ENCODE measurements at regions not wholly inside any gene's neighbourhood (a gene's known extent, or its start where the extent isn't known, plus 50 kb on each side); places are given as distances from the start of the nearest gene placed in this dataset.

GRCh38 chr1:24985737-24986136 lies 55.7 kb upstream of the RUNX3 start:
- ChIA-PET POLR2A (no interaction called here), CTCF (ENCODE audit: unreplicated experiment) (no interaction called here)
- Histone ChIP-seq H3K79me2 (ENCODE audit: insufficient read depth, low read depth, low read length) (no peaks in the 10 kb centered on the region), H2AFZ (ENCODE audit: low read length) (no peak overlapping the region), H3K4me2 (ENCODE audit: low read length) (no peak overlapping the region), H3K9me3 (ENCODE audit: low read length) (no peaks in the 10 kb centered on the region), H3K9me2 (ENCODE audit: insufficient read depth, low read length) (no peaks in the 10 kb centered on the region), H3K36me3 (ENCODE audit: insufficient read depth, low read length) (no peaks in the 10 kb centered on the region), H3K4me1 (ENCODE audit: insufficient read depth, low read length, poor library complexity, severe bottlenecking) (no peaks in the 10 kb centered on the region), H3K4me3 (ENCODE audit: low read depth, low read length, poor library complexity, severe bottlenecking) (no peak overlapping the region), H4K20me1 (ENCODE audit: insufficient read depth, low read length) (no peaks in the 10 kb centered on the region), H3K27ac (ENCODE audit: low read depth, low read length, poor library complexity, severe bottlenecking) (no peak overlapping the region)
- DNase-seq (ENCODE audit: low spot score): no peak
- intact Hi-C loops (cut with micrococcal nuclease; ENCODE audit: unreplicated experiment): no loop called here
- BruUV-seq (replicated peaks): no TSS peak
- TF ChIP-seq, protein P1, sequence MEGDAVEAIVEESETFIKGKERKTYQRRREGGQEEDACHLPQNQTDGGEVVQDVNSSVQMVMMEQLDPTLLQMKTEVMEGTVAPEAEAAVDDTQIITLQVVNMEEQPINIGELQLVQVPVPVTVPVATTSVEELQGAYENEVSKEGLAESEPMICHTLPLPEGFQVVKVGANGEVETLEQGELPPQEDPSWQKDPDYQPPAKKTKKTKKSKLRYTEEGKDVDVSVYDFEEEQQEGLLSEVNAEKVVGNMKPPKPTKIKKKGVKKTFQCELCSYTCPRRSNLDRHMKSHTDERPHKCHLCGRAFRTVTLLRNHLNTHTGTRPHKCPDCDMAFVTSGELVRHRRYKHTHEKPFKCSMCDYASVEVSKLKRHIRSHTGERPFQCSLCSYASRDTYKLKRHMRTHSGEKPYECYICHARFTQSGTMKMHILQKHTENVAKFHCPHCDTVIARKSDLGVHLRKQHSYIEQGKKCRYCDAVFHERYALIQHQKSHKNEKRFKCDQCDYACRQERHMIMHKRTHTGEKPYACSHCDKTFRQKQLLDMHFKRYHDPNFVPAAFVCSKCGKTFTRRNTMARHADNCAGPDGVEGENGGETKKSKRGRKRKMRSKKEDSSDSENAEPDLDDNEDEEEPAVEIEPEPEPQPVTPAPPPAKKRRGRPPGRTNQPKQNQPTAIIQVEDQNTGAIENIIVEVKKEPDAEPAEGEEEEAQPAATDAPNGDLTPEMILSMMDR (conservative IDR thresholded peaks at IDR 0.05; ENCODE audit: low read length): no peak
- no peak for TF ChIP-seq EZH2phosphoT487 (IDR thresholded peaks at IDR 0.05; ENCODE audit: borderline replicate concordance, low read depth, low read length)

- intact Hi-C loops (cut with micrococcal nuclease; ENCODE audit: unreplicated experiment): no loop called here
- BruUV-seq (replicated peaks): no TSS peak
- ChIA-PET POLR2A (no interaction called here), CTCF (ENCODE audit: unreplicated experiment) (no interaction called here)
- no peak for DNase-seq (ENCODE audit: low spot score)
- Histone ChIP-seq H4K20me1 (ENCODE audit: insufficient read depth, low read length) (no peaks in the 10 kb centered on the region), H3K4me2 (ENCODE audit: low read length) (no peak overlapping the region), H2AFZ (ENCODE audit: low read length) (no peak overlapping the region), H3K9me2 (ENCODE audit: insufficient read depth, low read length) (no peaks in the 10 kb centered on the region), H3K9me3 (ENCODE audit: low read length) (no peaks in the 10 kb centered on the region), H3K4me1 (ENCODE audit: insufficient read depth, low read length, poor library complexity, severe bottlenecking) (no peaks in the 10 kb centered on the region), H3K4me3 (ENCODE audit: low read depth, low read length, poor library complexity, severe bottlenecking) (no peak overlapping the region), H3K27ac (ENCODE audit: low read depth, low read length, poor library complexity, severe bottlenecking) (no peak overlapping the region), H3K36me3 (ENCODE audit: insufficient read depth, low read length) (no peaks in the 10 kb centered on the region), H3K79me2 (ENCODE audit: insufficient read depth, low read depth, low read length) (no peaks in the 10 kb centered on the region)
- TF ChIP-seq, protein P1 (conservative IDR thresholded peaks at IDR 0.05; ENCODE audit: low read length): no peak
- TF ChIP-seq EZH2phosphoT487 (IDR thresholded peaks at IDR 0.05; ENCODE audit: borderline replicate concordance, low read depth, low read length): no peak
Observed at GRCh38 chr1:24984800-24985522, 54.9 kb upstream of the RUNX3 start.

DNA sequence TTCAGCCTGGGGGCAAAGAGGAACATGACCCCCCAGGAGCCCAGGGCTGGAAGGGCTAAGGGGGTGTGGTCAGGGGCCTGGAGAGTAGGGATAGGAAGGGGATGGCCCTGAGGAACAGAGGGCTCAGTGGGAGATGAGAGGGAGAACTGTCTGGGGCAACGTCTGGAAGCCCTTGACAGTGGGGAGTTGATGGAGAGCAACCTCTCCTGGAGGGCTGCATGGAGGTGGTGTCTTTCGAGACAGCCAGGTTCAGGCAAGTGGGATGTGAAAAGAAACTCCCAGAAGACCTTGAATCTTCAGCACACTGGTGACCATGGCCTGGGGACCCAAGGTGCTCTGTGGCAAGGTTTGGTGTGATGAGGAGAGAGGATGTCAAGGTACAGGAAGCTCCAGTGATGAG lies 54.2 kb upstream of the RUNX3 start:
- Histone ChIP-seq H4K20me1 (ENCODE audit: insufficient read depth, low read length) (no peaks in the 10 kb centered on the region), H2AFZ (ENCODE audit: low read length) (no peak overlapping the region), H3K4me1 (ENCODE audit: insufficient read depth, low read length, poor library complexity, severe bottlenecking) (no peaks in the 10 kb centered on the region), H3K27ac (ENCODE audit: low read depth, low read length, poor library complexity, severe bottlenecking) (no peak overlapping the region), H3K9me2 (ENCODE audit: insufficient read depth, low read length) (no peaks in the 10 kb centered on the region), H3K36me3 (ENCODE audit: insufficient read depth, low read length) (no peaks in the 10 kb centered on the region), H3K4me3 (ENCODE audit: low read depth, low read length, poor library complexity, severe bottlenecking) (no peak overlapping the region), H3K79me2 (ENCODE audit: insufficient read depth, low read depth, low read length) (no peaks in the 10 kb centered on the region), H3K4me2 (ENCODE audit: low read length) (no peak overlapping the region), H3K9me3 (ENCODE audit: low read length) (no peaks in the 10 kb centered on the region)
- no TSS peak for BruUV-seq (replicated peaks)
- intact Hi-C loops (cut with micrococcal nuclease; ENCODE audit: unreplicated experiment): no loop called here
- no peak for TF ChIP-seq EZH2phosphoT487 (IDR thresholded peaks at IDR 0.05; ENCODE audit: borderline replicate concordance, low read depth, low read length)
- TF ChIP-seq, protein P1 (conservative IDR thresholded peaks at IDR 0.05; ENCODE audit: low read length): no peak
- no peak for DNase-seq (ENCODE audit: low spot score)
- POLR2A ChIA-PET: no interaction called here
- CTCF ChIA-PET (ENCODE audit: unreplicated experiment): no interaction called here
